ENCODE measurements at regions not wholly inside any gene's neighbourhood (a gene's known extent, or its start where the extent isn't known, plus 50 kb on each side); places are given as distances from the start of the nearest gene placed in this dataset.

GRCh38 chr9:81096625-81097024, 592.7 kb downstream of the TLE1 start:
- ATAC-seq (ENCODE audit: low read depth in 2 of 2): no peak
- Mint-ChIP-seq H3K36me3 (no peaks in the 10 kb centered on the region), H3K4me1 (no peaks in the 10 kb centered on the region), H3K27me3 (no peaks in the 10 kb centered on the region), H3K27ac (no peak overlapping the region), H3K9me3 (peaks cover 0 to 22% (median 7%) of the 10 kb centered on the region in 7 donors), H3K4me3 (no peak overlapping the region)
- Histone ChIP-seq H3K4me1 (ENCODE audit: control insufficient read depth, insufficient read depth, low read length, poor library complexity, severe bottlenecking) (no peaks in the 10 kb centered on the region), H3K9me3 (ENCODE audit: control insufficient read depth in 2 of 2, low read length in 2 of 2) (no peaks in the 10 kb centered on the region), H3K4me3 (ENCODE audit: low read depth, low read length) (no peak overlapping the region), H3K27ac (ENCODE audit: insufficient read depth, low read length, poor library complexity, severe bottlenecking) (no peak overlapping the region), H3K27me3 (ENCODE audit: control insufficient read depth, insufficient read depth, low read length) (no peaks in the 10 kb centered on the region), H3K36me3 (ENCODE audit: control insufficient read depth, insufficient read depth, low read length) (no peaks in the 10 kb centered on the region)
- DNase-seq: no peak

- no peak overlapping the region for H3K27ac Mint-ChIP-seq
- no peaks in the 10 kb centered on the region for H3K9me3 ChIP-seq (ENCODE audit: control insufficient read depth in 2 of 2, low read length in 2 of 2)
- DNase-seq (no peak), ATAC-seq (ENCODE audit: low read depth in 2 of 2) (no peak)
- no peak overlapping the region for H3K27ac ChIP-seq (ENCODE audit: insufficient read depth, low read length, poor library complexity, severe bottlenecking)
- H3K27me3 Mint-ChIP-seq: no peaks in the 10 kb centered on the region
- H3K4me1 Mint-ChIP-seq: no peaks in the 10 kb centered on the region
- peaks cover 0 to 22% (median 3%) of the 10 kb centered on the region in 7 donors for H3K9me3 Mint-ChIP-seq
- H3K4me3 ChIP-seq (ENCODE audit: low read depth, low read length): no peak overlapping the region
- H3K4me1 ChIP-seq (ENCODE audit: control insufficient read depth, insufficient read depth, low read length, poor library complexity, severe bottlenecking): no peaks in the 10 kb centered on the region
- H3K36me3 ChIP-seq (ENCODE audit: control insufficient read depth, insufficient read depth, low read length): no peaks in the 10 kb centered on the region
- H3K4me3 Mint-ChIP-seq: no peak overlapping the region
- no peaks in the 10 kb centered on the region for H3K27me3 ChIP-seq (ENCODE audit: control insufficient read depth, insufficient read depth, low read length)
- no peaks in the 10 kb centered on the region for H3K36me3 Mint-ChIP-seq
Observed at GRCh38 chr9:81092057-81092456, 597.3 kb downstream of the TLE1 start.

- Histone ChIP-seq H3K36me3 (ENCODE audit: control insufficient read depth, insufficient read depth, low read length) (no peaks in the 10 kb centered on the region), H3K4me1 (ENCODE audit: control insufficient read depth, insufficient read depth, low read length, poor library complexity, severe bottlenecking) (no peaks in the 10 kb centered on the region), H3K4me3 (ENCODE audit: low read depth, low read length) (no peak overlapping the region), H3K27me3 (ENCODE audit: control insufficient read depth, insufficient read depth, low read length) (no peaks in the 10 kb centered on the region), H3K9me3 (ENCODE audit: control insufficient read depth in 2 of 2, low read length in 2 of 2) (no peaks in the 10 kb centered on the region), H3K27ac (ENCODE audit: insufficient read depth, low read length, poor library complexity, severe bottlenecking) (no peak overlapping the region)
- Mint-ChIP-seq H3K4me1 (no peaks in the 10 kb centered on the region), H3K27ac (no peak overlapping the region), H3K27me3 (no peaks in the 10 kb centered on the region), H3K36me3 (no peaks in the 10 kb centered on the region), H3K4me3 (no peak overlapping the region), H3K9me3 (peaks cover 0 to 25% (median 3%) of the 10 kb centered on the region in 7 donors)
- ATAC-seq (ENCODE audit: low read depth in 2 of 2): no peak
- no peak for DNase-seq
Observed at GRCh38 chr9:81088341-81088740, 601.0 kb downstream of the TLE1 start.

- no peak overlapping the region for H3K4me3 Mint-ChIP-seq
- H3K27ac ChIP-seq (ENCODE audit: insufficient read depth, low read length, poor library complexity, severe bottlenecking): no peak overlapping the region
- H3K4me1 ChIP-seq (ENCODE audit: control insufficient read depth, insufficient read depth, low read length, poor library complexity, severe bottlenecking): no peaks in the 10 kb centered on the region
- H3K9me3 Mint-ChIP-seq: peaks cover 0 to 13% (median 3%) of the 10 kb centered on the region in 7 donors
- H3K4me1 Mint-ChIP-seq: no peaks in the 10 kb centered on the region
- no peak for ATAC-seq (ENCODE audit: low read depth in 2 of 2)
- H3K9me3 ChIP-seq (ENCODE audit: control insufficient read depth in 2 of 2, low read length in 2 of 2): no peaks in the 10 kb centered on the region
- no peaks in the 10 kb centered on the region for H3K27me3 Mint-ChIP-seq
- no peak overlapping the region for H3K4me3 ChIP-seq (ENCODE audit: low read depth, low read length)
- DNase-seq: no peak
- no peaks in the 10 kb centered on the region for H3K36me3 Mint-ChIP-seq
- no peak overlapping the region for H3K27ac Mint-ChIP-seq
- H3K36me3 ChIP-seq (ENCODE audit: control insufficient read depth, insufficient read depth, low read length): no peaks in the 10 kb centered on the region
- H3K27me3 ChIP-seq (ENCODE audit: control insufficient read depth, insufficient read depth, low read length): no peaks in the 10 kb centered on the region
Observed at GRCh38 chr9:81086416-81086815, 602.9 kb downstream of the TLE1 start.

GRCh38 chr9:81083854-81084512, 605.4 kb downstream of the TLE1 start:
- H3K9me3 Mint-ChIP-seq: peaks cover 0 to 15% (median 5%) of the 10 kb centered on the region in 7 donors
- H3K27me3 Mint-ChIP-seq: no peaks in the 10 kb centered on the region

GRCh38 chr9:81083067-81083466, 606.3 kb downstream of the TLE1 start:
- no peaks in the 10 kb centered on the region for H3K9me3 ChIP-seq (ENCODE audit: control insufficient read depth in 2 of 2, low read length in 2 of 2)
- no peak overlapping the region for H3K4me3 ChIP-seq (ENCODE audit: low read depth, low read length)
- H3K4me3 Mint-ChIP-seq: no peak overlapping the region
- H3K36me3 ChIP-seq (ENCODE audit: control insufficient read depth, insufficient read depth, low read length): no peaks in the 10 kb centered on the region
- no peaks in the 10 kb centered on the region for H3K4me1 Mint-ChIP-seq
- no peaks in the 10 kb centered on the region for H3K36me3 Mint-ChIP-seq
- peaks cover 0 to 15% (median 5%) of the 10 kb centered on the region in 7 donors for H3K9me3 Mint-ChIP-seq
- H3K27ac Mint-ChIP-seq: no peak overlapping the region
- ATAC-seq (ENCODE audit: low read depth in 2 of 2): no peak
- H3K4me1 ChIP-seq (ENCODE audit: control insufficient read depth, insufficient read depth, low read length, poor library complexity, severe bottlenecking): no peaks in the 10 kb centered on the region
- DNase-seq: no peak
- H3K27ac ChIP-seq (ENCODE audit: insufficient read depth, low read length, poor library complexity, severe bottlenecking): no peak overlapping the region
- H3K27me3 ChIP-seq (ENCODE audit: control insufficient read depth, insufficient read depth, low read length): no peaks in the 10 kb centered on the region
- H3K27me3 Mint-ChIP-seq: no peaks in the 10 kb centered on the region

More at GRCh38 chr9:81083854-81084512, 605.4 kb downstream of the TLE1 start:
- no peaks in the 10 kb centered on the region for H3K9me3 ChIP-seq (ENCODE audit: control insufficient read depth in 2 of 2, low read length in 2 of 2)
- H3K4me3 ChIP-seq (ENCODE audit: low read depth, low read length): no peak overlapping the region
- DNase-seq (no peak), ATAC-seq (ENCODE audit: low read depth in 2 of 2) (no peak)
- Mint-ChIP-seq H3K4me1 (no peaks in the 10 kb centered on the region), H3K4me3 (no peak overlapping the region), H3K27ac (no peak overlapping the region), H3K36me3 (no peaks in the 10 kb centered on the region)
- no peaks in the 10 kb centered on the region for H3K36me3 ChIP-seq (ENCODE audit: control insufficient read depth, insufficient read depth, low read length)
- no peaks in the 10 kb centered on the region for H3K4me1 ChIP-seq (ENCODE audit: control insufficient read depth, insufficient read depth, low read length, poor library complexity, severe bottlenecking)
- no peak overlapping the region for H3K27ac ChIP-seq (ENCODE audit: insufficient read depth, low read length, poor library complexity, severe bottlenecking)
- H3K27me3 ChIP-seq (ENCODE audit: control insufficient read depth, insufficient read depth, low read length): no peaks in the 10 kb centered on the region

GRCh38 chr9:81082221-81082620, 607.1 kb downstream of the TLE1 start:
- Mint-ChIP-seq H3K36me3 (no peaks in the 10 kb centered on the region), H3K27me3 (no peaks in the 10 kb centered on the region), H3K4me1 (no peaks in the 10 kb centered on the region), H3K9me3 (peaks cover 0 to 15% (median 8%) of the 10 kb centered on the region in 7 donors), H3K4me3 (no peak overlapping the region), H3K27ac (no peak overlapping the region)
- DNase-seq: no peak
- H3K27ac ChIP-seq (ENCODE audit: insufficient read depth, low read length, poor library complexity, severe bottlenecking): no peak overlapping the region
- H3K9me3 ChIP-seq (ENCODE audit: control insufficient read depth in 2 of 2, low read length in 2 of 2): no peaks in the 10 kb centered on the region
- no peaks in the 10 kb centered on the region for H3K4me1 ChIP-seq (ENCODE audit: control insufficient read depth, insufficient read depth, low read length, poor library complexity, severe bottlenecking)
- no peaks in the 10 kb centered on the region for H3K27me3 ChIP-seq (ENCODE audit: control insufficient read depth, insufficient read depth, low read length)
- H3K36me3 ChIP-seq (ENCODE audit: control insufficient read depth, insufficient read depth, low read length): no peaks in the 10 kb centered on the region
- H3K4me3 ChIP-seq (ENCODE audit: low read depth, low read length): no peak overlapping the region
- no peak for ATAC-seq (ENCODE audit: low read depth in 2 of 2)

- no peak overlapping the region for H3K4me3 ChIP-seq (ENCODE audit: low read depth, low read length)
- no peaks in the 10 kb centered on the region for H3K9me3 ChIP-seq (ENCODE audit: control insufficient read depth in 2 of 2, low read length in 2 of 2)
- no peaks in the 10 kb centered on the region for H3K4me1 ChIP-seq (ENCODE audit: control insufficient read depth, insufficient read depth, low read length, poor library complexity, severe bottlenecking)
- H3K36me3 Mint-ChIP-seq: no peaks in the 10 kb centered on the region
- H3K27ac Mint-ChIP-seq: no peak overlapping the region
- H3K27me3 ChIP-seq (ENCODE audit: control insufficient read depth, insufficient read depth, low read length): no peaks in the 10 kb centered on the region
- DNase-seq: no peak
- no peaks in the 10 kb centered on the region for H3K36me3 ChIP-seq (ENCODE audit: control insufficient read depth, insufficient read depth, low read length)
- no peaks in the 10 kb centered on the region for H3K27me3 Mint-ChIP-seq
- H3K4me1 Mint-ChIP-seq: no peaks in the 10 kb centered on the region
- peaks cover 0 to 15% (median 7%) of the 10 kb centered on the region in 7 donors for H3K9me3 Mint-ChIP-seq
- ATAC-seq (ENCODE audit: low read depth in 2 of 2): no peak
- H3K27ac ChIP-seq (ENCODE audit: insufficient read depth, low read length, poor library complexity, severe bottlenecking): no peak overlapping the region
- no peak overlapping the region for H3K4me3 Mint-ChIP-seq
Observed at GRCh38 chr9:81080900-81081299, 608.4 kb downstream of the TLE1 start.

Measured in CD4-positive, CD25-positive, alpha-beta regulatory T cell (primary cell).